ENCODE measurements at regions not wholly inside any gene's neighbourhood (a gene's known extent, or its start where the extent isn't known, plus 50 kb on each side); places are given as distances from the start of the nearest gene placed in this dataset.

- DNase-seq (ENCODE audit: low read depth in 1 of 2, low spot score in 2 of 2), result no peak
- TF ChIP-seq RFX5 (IDR thresholded peaks at IDR 0.05; ENCODE audit: borderline replicate concordance, low read depth, low read length) (no peak), JUND (IDR thresholded peaks at IDR 0.05; ENCODE audit: low read length) (no peak), GABPA (IDR thresholded peaks at IDR 0.05; ENCODE audit: borderline replicate concordance, insufficient read depth, low read length) (no peak), POLR2AphosphoS5 (IDR thresholded peaks at IDR 0.05; ENCODE audit: low read depth, low read length) (no peak), TAF1 (IDR thresholded peaks at IDR 0.05; ENCODE audit: low read depth, low read length) (no peak), CHD1 (IDR thresholded peaks at IDR 0.05; ENCODE audit: low read depth, low read length) (no peak), PHF8 (conservative IDR thresholded peaks at IDR 0.05; ENCODE audit: low read depth, low read length) (no peak), KDM5A (IDR thresholded peaks at IDR 0.05; ENCODE audit: low read length) (no peak), RAD21 (IDR thresholded peaks at IDR 0.05 in 1 of 2, conservative IDR thresholded peaks at IDR 0.05 in 1 of 2; ENCODE audit: low read depth in 2 of 2, low read length in 2 of 2) (no peak), SP4 (IDR thresholded peaks at IDR 0.05; ENCODE audit: low read length) (no peak), MAFK (IDR thresholded peaks at IDR 0.05; ENCODE audit: low read depth, low read length) (no peak), CBX8 (IDR thresholded peaks at IDR 0.05; ENCODE audit: borderline replicate concordance, low read depth, low read length) (no peak), CREB1 (IDR thresholded peaks at IDR 0.05) (no peak), TBP (IDR thresholded peaks at IDR 0.05; ENCODE audit: low read depth, low read length) (no peak), BACH1 (IDR thresholded peaks at IDR 0.05; ENCODE audit: low read length) (no peak), HDAC2 (IDR thresholded peaks at IDR 0.05; ENCODE audit: borderline replicate concordance in 1 of 2, low read depth in 2 of 2, low read length in 2 of 2) (no peak)
Measured at GRCh38 chr1:100615686-100616085, 77.7 kb downstream of the GPR88 start.

More at GRCh38 chr1:100615686-100616085, 77.7 kb downstream of the GPR88 start:
- Histone ChIP-seq H3K27me3 (replicated peaks in 1 of 4; ENCODE audit: control insufficient read depth in 3 of 4, extremely low read depth in 1 of 4, insufficient read depth in 3 of 4, low read length in 3 of 4) (no peaks in the 10 kb centered on the region), H4K5ac (ENCODE audit: insufficient read length, low read depth, low read length) (no peak overlapping the region), H4K8ac (ENCODE audit: extremely low read depth, insufficient read depth, low read length) (no peak overlapping the region), H3K4me2 (ENCODE audit: insufficient read depth in 1 of 2, low read depth in 2 of 2, low read length in 2 of 2) (no peak overlapping the region), H3K27ac (ENCODE audit: low read depth, low read length) (no peak overlapping the region), H3K18ac (ENCODE audit: extremely low read depth, low read length) (no peak overlapping the region), H2AK5ac (ENCODE audit: low read depth, low read length) (no peak overlapping the region), H2BK20ac (ENCODE audit: low read length) (no peak overlapping the region), H3K56ac (replicated peaks; ENCODE audit: insufficient read length, low read depth, low read length) (no peak overlapping the region), H4K20me1 (replicated peaks in 1 of 2; ENCODE audit: control insufficient read depth in 1 of 2, insufficient read depth in 2 of 2, low read length in 2 of 2) (no peaks in the 10 kb centered on the region), H3K36me3 (ENCODE audit: control insufficient read depth in 2 of 4, insufficient read depth in 4 of 4, low read length in 3 of 4) (no peaks in the 10 kb centered on the region), H3K79me1 (ENCODE audit: low read depth, low read length) (no peaks in the 10 kb centered on the region), H3K23me2 (ENCODE audit: low read depth, low read length) (0 out of 2 replicates have a peak, but pooled peaks cover 2% of the 10 kb centered on the region), H2BK5ac (ENCODE audit: low read depth, low read length) (no peak overlapping the region), H2BK120ac (replicated peaks; ENCODE audit: low read depth, low read length) (no peak overlapping the region), H3K9me3 (ENCODE audit: insufficient read depth in 2 of 2, low read depth in 1 of 2, low read length in 1 of 2) (no peaks in the 10 kb centered on the region), H2BK12ac (ENCODE audit: low read depth, low read length) (no peak overlapping the region), H3K14ac (ENCODE audit: insufficient read length) (no peak overlapping the region), H3K79me2 (ENCODE audit: control insufficient read depth in 1 of 2, insufficient read depth in 2 of 2, low read length in 2 of 2) (no peaks in the 10 kb centered on the region), H2BK15ac (ENCODE audit: low read length) (no peak overlapping the region), H3K23ac (ENCODE audit: insufficient read length) (no peak overlapping the region), H4K91ac (replicated peaks; ENCODE audit: insufficient read length, low read length) (no peak overlapping the region), H2AFZ (ENCODE audit: low read length) (0 out of 2 replicates have a peak overlapping the region, but pooled peaks have one; percentile 2), H3K4ac (replicated peaks; ENCODE audit: insufficient read length, low read depth, low read length) (no peak overlapping the region), H3K4me3 (ENCODE audit: extremely low read depth in 1 of 4, insufficient read depth in 2 of 4, low read depth in 3 of 4, low read length in 4 of 4) (no peak overlapping the region), H3K9ac (replicated peaks in 1 of 4; ENCODE audit: extremely low read depth in 1 of 4, low read depth in 3 of 4, low read length in 3 of 4) (no peak overlapping the region), H3K4me1 (replicated peaks in 1 of 4; ENCODE audit: control insufficient read depth in 3 of 4, insufficient read depth in 4 of 4, low read length in 3 of 4) (no peaks in the 10 kb centered on the region)
- ChIA-PET POLR2A (ENCODE audit: partially characterized antibody) (no interaction called here), CTCF (ENCODE audit: partially characterized antibody) (interaction anchor here (0.7 to 2.4 kb wide), 5 partner anchors 9 to 261 kb away, joined by 3 to 12 read pairs (median 4); no protein-coding TSS in a partner anchor)
- FAIRE-seq, result no peak
- WGBS, 2 experiments (ENCODE audit: extremely low coverage in 1 of 2, insufficient coverage in 1 of 2, insufficient read length in 1 of 2, insufficient replicate concordance in 2 of 2, low coverage in 1 of 2, low lambda C conversion rate in 2 of 2, missing lambda C conversion rate in 1 of 2), result 92% methylated on average over 4 of the region's 4 CpGs; no CpG with 5 or more reads in 1 of the 2 experiments

Data from H1 (cell line).